Keratinocyte (primary cell): ENCODE measurements at regions not wholly inside any gene's neighbourhood (a gene's known extent, or its start where the extent isn't known, plus 50 kb on each side); places are given as distances from the start of the nearest gene placed in this dataset.

ENCODE experiments used
- CTCF ChIP-seq, 3 experiments: IDR thresholded peaks in 1 of 3; conservative IDR thresholded peaks in 1 of 3; optimal IDR thresholded peaks in 1 of 3; 2 replicates in 2 of 3; 3 replicates in 1 of 3; pipeline versions ENCODE3 to v1.5.1; 2011; ENCODE audit warnings: low read length in 3 of 3, mild to moderate bottlenecking in 3 of 3, moderate library complexity in 2 of 3, control low read depth in 1 of 3, inconsistent platforms in 1 of 3; ENCODE audit not compliant: insufficient read depth in 2 of 3; ENCODE audit errors: extremely low read depth in 1 of 3
- EZH2 ChIP-seq: IDR thresholded peaks from one replicate; pipeline ENCODE4 v1.6.1; 2012; ENCODE audit warnings: inconsistent platforms, mild to moderate bottlenecking, low read length, moderate library complexity

DNA sequence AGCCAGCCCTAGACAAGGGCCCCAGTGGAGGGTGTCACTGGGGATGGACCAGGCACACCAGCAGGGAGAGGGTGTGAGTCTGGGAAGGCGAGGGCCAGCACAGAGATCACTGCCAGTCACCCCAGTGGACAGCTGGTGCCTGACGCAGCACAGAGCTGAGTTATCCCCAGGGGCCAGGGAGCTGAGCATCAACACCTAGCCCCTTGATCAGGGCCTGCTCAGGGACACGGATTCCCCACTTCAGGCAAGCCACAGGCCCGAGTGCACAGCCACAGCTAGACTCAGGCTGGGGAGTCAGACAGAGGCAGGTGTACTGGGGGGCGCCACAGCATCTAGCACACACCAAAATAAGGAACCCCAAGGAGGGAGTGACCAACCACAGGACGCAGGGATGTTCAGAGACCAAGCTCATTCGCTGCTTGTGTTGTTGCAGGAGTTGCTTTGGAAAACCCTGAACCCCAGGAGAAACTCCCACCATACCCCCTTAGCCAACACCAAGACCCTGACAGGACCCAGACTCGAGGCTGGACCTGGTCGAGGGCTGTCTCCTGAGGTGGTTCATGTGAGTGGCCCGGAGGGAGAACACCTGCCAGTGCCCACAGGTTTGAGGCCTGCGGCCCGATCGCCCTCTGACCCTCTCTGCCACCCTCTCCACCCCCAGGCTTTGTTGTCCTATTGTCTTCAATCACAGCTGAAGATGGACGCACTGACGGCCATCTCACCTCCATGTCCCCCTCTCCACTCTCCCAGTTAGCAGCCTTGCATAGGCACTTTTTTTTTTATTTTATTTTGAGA lies 146.8 kb downstream of the TPRA1 start:
- TF ChIP-seq CTCF (optimal IDR thresholded peaks at IDR 0.05 in 1 of 3, IDR thresholded peaks at IDR 0.05 in 1 of 3, conservative IDR thresholded peaks at IDR 0.05 in 1 of 3; ENCODE audit: extremely low read depth in 1 of 3, insufficient read depth in 2 of 3, low read length in 3 of 3), result no peak
- no peak for TF ChIP-seq EZH2
